ENCODE measurements at regions not wholly inside any gene's neighbourhood (a gene's known extent, or its start where the extent isn't known, plus 50 kb on each side); places are given as distances from the start of the nearest gene placed in this dataset.

DNA sequence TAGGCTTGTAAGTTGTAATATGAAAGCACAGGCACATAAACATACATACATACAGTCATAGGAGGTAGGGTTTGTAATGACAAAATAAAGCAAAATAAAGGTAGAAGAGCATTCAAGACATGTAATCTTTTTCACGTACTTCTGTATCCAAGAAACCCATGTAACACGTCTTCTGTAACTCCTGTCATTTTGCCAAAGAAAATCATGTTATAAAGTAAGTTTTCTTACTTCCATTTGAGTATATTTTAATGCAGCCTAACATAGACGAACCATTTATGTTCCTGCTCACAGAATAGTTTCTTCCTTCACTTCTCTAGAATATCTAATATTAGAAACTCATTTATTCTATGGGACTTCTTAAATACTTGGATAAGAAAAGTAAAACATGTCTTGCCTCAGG lies 1884.0 kb upstream of the CELF4 start:
- TF ChIP-seq, protein P1, sequence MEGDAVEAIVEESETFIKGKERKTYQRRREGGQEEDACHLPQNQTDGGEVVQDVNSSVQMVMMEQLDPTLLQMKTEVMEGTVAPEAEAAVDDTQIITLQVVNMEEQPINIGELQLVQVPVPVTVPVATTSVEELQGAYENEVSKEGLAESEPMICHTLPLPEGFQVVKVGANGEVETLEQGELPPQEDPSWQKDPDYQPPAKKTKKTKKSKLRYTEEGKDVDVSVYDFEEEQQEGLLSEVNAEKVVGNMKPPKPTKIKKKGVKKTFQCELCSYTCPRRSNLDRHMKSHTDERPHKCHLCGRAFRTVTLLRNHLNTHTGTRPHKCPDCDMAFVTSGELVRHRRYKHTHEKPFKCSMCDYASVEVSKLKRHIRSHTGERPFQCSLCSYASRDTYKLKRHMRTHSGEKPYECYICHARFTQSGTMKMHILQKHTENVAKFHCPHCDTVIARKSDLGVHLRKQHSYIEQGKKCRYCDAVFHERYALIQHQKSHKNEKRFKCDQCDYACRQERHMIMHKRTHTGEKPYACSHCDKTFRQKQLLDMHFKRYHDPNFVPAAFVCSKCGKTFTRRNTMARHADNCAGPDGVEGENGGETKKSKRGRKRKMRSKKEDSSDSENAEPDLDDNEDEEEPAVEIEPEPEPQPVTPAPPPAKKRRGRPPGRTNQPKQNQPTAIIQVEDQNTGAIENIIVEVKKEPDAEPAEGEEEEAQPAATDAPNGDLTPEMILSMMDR (IDR thresholded peaks at IDR 0.05; ENCODE audit: low read depth, low read length), result no peak
- TF ChIP-seq POLR2A (IDR thresholded peaks at IDR 0.05; ENCODE audit: extremely low read depth, insufficient read length), result no peak
